ENCODE measurements at regions not wholly inside any gene's neighbourhood (a gene's known extent, or its start where the extent isn't known, plus 50 kb on each side); places are given as distances from the start of the nearest gene placed in this dataset.
"Not testable (repeated sequence)": the region's sequence is repeated elsewhere in the genome, so short reads cannot be mapped to it uniquely, and the experiment has no call there.

DNA sequence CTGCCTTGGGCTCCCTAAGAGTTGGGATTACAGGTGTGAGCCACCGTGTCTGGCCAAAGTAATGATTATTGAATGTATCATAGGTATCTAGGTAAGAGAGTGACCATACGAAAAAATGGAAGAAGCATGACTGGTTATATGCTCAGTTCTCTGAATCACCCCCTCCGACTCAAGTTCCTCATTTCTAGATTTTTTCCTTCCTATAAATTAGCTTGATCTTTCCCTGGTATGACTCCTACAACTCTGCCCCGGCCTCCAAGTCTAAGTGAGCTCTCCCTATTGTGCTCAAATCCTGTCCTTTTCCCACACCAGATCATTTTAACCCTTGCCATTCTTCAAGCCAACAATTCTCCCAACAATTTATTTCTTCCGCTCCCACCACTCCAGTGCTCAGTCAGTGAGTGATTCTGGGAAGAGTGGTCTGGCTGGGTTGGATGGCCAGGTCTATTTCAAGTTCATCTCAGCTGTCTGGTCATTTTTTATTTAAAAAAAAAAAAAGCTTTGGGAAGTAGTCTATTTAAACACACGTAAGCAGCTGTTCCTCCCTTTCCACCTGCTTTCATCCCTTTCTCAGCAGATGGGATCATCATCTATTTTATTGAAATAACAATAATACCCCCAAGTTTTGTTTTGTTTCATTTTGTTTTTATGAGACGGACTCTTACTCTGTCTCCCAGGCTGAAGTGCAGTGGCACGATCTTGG lies 120.2 kb upstream of the HS3ST2 start:
- Histone ChIP-seq H3K9me2 (replicated peaks; ENCODE audit: insufficient read depth, low read length) (no peaks in the 10 kb centered on the region), H3K9ac (ENCODE audit: low read length) (no peak overlapping the region), H4K20me1 (ENCODE audit: insufficient read depth, low read length) (no peaks in the 10 kb centered on the region), H3F3A (ENCODE audit: insufficient read depth, low read length) (no peaks in the 10 kb centered on the region), H3K27ac (ENCODE audit: low read length) (no peak overlapping the region), H2AFZ (ENCODE audit: low read length) (no peak overlapping the region), H3K36me3 (replicated peaks; ENCODE audit: insufficient read depth, low read length) (no peaks in the 10 kb centered on the region), H3K79me2 (ENCODE audit: low read length) (no peaks in the 10 kb centered on the region), H3K4me2 (ENCODE audit: low read depth, low read length) (no peak overlapping the region), H3K27me3 (replicated peaks; ENCODE audit: insufficient read depth, low read length) (no peaks in the 10 kb centered on the region), H3K4me1 (ENCODE audit: low read length) (no peaks in the 10 kb centered on the region), H3K9me3 (replicated peaks; ENCODE audit: insufficient read depth, low read length) (no peaks in the 10 kb centered on the region), H3K4me3 (ENCODE audit: low read length) (no peak overlapping the region)
- DNase-seq, result no peak
- TF ChIP-seq EZH2phosphoT487 (IDR thresholded peaks at IDR 0.05; ENCODE audit: low read length) (no peak), EZH2 (optimal IDR thresholded peaks at IDR 0.05; ENCODE audit: low read depth, low read length) (no peak)
- TF ChIP-seq, protein P1, sequence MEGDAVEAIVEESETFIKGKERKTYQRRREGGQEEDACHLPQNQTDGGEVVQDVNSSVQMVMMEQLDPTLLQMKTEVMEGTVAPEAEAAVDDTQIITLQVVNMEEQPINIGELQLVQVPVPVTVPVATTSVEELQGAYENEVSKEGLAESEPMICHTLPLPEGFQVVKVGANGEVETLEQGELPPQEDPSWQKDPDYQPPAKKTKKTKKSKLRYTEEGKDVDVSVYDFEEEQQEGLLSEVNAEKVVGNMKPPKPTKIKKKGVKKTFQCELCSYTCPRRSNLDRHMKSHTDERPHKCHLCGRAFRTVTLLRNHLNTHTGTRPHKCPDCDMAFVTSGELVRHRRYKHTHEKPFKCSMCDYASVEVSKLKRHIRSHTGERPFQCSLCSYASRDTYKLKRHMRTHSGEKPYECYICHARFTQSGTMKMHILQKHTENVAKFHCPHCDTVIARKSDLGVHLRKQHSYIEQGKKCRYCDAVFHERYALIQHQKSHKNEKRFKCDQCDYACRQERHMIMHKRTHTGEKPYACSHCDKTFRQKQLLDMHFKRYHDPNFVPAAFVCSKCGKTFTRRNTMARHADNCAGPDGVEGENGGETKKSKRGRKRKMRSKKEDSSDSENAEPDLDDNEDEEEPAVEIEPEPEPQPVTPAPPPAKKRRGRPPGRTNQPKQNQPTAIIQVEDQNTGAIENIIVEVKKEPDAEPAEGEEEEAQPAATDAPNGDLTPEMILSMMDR (IDR thresholded peaks at IDR 0.05; ENCODE audit: low read length), result no peak

DNA sequence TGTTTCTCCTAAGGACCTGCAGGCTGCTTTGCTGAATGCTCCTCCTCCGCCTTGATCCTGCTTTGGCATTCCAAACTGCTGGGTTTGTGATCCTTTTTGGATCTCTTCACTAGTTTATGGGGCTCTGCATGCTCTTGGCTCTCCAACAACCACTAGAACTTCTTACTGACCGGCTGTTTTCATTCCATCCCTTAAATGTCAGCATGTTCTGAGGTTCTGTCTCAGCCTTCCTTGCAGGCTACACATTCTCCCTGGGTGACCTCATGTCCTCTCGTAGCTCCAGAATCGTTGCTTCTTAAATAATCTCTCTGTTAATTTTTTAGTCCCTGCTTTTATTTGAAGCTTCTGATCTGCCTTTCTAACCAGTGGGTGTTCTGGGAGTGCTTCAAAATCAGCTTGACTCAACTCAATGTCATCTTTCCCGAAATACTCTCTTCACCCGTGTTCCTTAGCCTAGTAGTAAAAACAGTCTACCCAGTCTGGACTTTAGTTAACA lies 119.0 kb upstream of the HS3ST2 start:
- no peaks in the 10 kb centered on the region for H3K4me1 ChIP-seq (ENCODE audit: low read length)
- H3K4me3 ChIP-seq (ENCODE audit: low read length), result no peak overlapping the region
- H3K36me3 ChIP-seq (replicated peaks; ENCODE audit: insufficient read depth, low read length), result no peaks in the 10 kb centered on the region
- no peak overlapping the region for H3K27ac ChIP-seq (ENCODE audit: low read length)
- H3K9ac ChIP-seq (ENCODE audit: low read length), result no peak overlapping the region
- no peaks in the 10 kb centered on the region for H3K27me3 ChIP-seq (replicated peaks; ENCODE audit: insufficient read depth, low read length)
- H2AFZ ChIP-seq (ENCODE audit: low read length), result no peak overlapping the region
- H3K79me2 ChIP-seq (ENCODE audit: low read length), result no peaks in the 10 kb centered on the region
- H4K20me1 ChIP-seq (ENCODE audit: insufficient read depth, low read length), result no peaks in the 10 kb centered on the region
- H3F3A ChIP-seq (ENCODE audit: insufficient read depth, low read length), result no peaks in the 10 kb centered on the region
- no peak for TF ChIP-seq EZH2 (optimal IDR thresholded peaks at IDR 0.05; ENCODE audit: low read depth, low read length)
- TF ChIP-seq EZH2phosphoT487 (IDR thresholded peaks at IDR 0.05; ENCODE audit: low read length), result no peak
- TF ChIP-seq, protein P1 (IDR thresholded peaks at IDR 0.05; ENCODE audit: low read length), result no peak
- DNase-seq, result no peak
- no peaks in the 10 kb centered on the region for H3K9me3 ChIP-seq (replicated peaks; ENCODE audit: insufficient read depth, low read length)
- no peaks in the 10 kb centered on the region for H3K9me2 ChIP-seq (replicated peaks; ENCODE audit: insufficient read depth, low read length)
- H3K4me2 ChIP-seq (ENCODE audit: low read depth, low read length), result no peak overlapping the region

DNA sequence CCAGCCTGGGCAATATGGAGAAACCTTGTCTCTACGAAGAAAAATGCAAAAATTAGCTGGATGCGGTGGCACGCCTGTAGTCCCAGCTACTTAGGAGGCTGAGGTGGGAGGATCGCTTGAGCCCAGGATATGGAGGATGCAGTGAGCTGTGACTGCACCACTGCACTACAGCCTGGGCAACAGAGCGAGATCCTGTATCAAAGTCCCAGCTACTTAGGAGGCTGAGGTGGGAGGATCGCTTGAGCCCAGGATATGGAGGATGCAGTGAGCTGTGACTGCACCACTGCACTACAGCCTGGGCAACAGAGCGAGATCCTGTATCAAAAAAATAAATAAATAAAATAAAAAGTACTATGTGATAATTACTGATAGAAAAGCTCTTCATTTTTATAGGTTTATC lies 118.2 kb upstream of the HS3ST2 start:
- H3F3A ChIP-seq (ENCODE audit: insufficient read depth, low read length); H2AFZ ChIP-seq (ENCODE audit: low read length); H3K9me3 ChIP-seq (replicated peaks; ENCODE audit: insufficient read depth, low read length); H3K27me3 ChIP-seq (replicated peaks; ENCODE audit: insufficient read depth, low read length); H3K27ac ChIP-seq (ENCODE audit: low read length); H3K4me3 ChIP-seq (ENCODE audit: low read length); H3K9ac ChIP-seq (ENCODE audit: low read length); DNase-seq; H3K9me2 ChIP-seq (replicated peaks; ENCODE audit: insufficient read depth, low read length); H3K4me1 ChIP-seq (ENCODE audit: low read length); H3K36me3 ChIP-seq (replicated peaks; ENCODE audit: insufficient read depth, low read length); H3K79me2 ChIP-seq (ENCODE audit: low read length); H4K20me1 ChIP-seq (ENCODE audit: insufficient read depth, low read length); H3K4me2 ChIP-seq (ENCODE audit: low read depth, low read length): not testable (repeated sequence)

DNA sequence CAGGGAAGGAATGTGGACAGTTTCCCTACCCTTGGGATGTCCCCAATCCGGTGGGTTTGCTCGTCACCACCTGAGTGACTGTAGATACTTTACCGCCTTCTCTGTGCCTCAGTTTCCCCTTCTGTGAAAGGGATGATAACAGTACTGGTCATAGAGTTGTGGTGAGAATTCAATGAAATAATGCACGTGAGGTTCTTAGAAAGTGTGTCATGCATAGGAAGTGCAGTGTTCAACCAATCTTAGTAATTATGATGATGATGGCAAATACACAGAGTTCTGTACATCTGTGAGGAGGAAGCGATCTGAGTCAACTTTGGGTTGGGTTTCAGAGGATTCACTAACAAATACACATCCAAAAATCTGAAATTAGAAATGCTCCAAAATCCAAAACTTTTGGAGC lies 114.6 kb upstream of the HS3ST2 start:
- TF ChIP-seq EZH2phosphoT487 (IDR thresholded peaks at IDR 0.05; ENCODE audit: low read length) (no peak), EZH2 (optimal IDR thresholded peaks at IDR 0.05; ENCODE audit: low read depth, low read length) (no peak)
- TF ChIP-seq, protein P1 (IDR thresholded peaks at IDR 0.05; ENCODE audit: low read length), result no peak
- Histone ChIP-seq H3K27me3 (replicated peaks; ENCODE audit: insufficient read depth, low read length) (no peaks in the 10 kb centered on the region), H3K36me3 (replicated peaks; ENCODE audit: insufficient read depth, low read length) (no peaks in the 10 kb centered on the region), H3K27ac (ENCODE audit: low read length) (no peak overlapping the region), H3F3A (ENCODE audit: insufficient read depth, low read length) (no peaks in the 10 kb centered on the region), H3K9me2 (replicated peaks; ENCODE audit: insufficient read depth, low read length) (no peaks in the 10 kb centered on the region), H3K9ac (ENCODE audit: low read length) (no peak overlapping the region), H3K4me2 (ENCODE audit: low read depth, low read length) (no peak overlapping the region), H3K4me3 (ENCODE audit: low read length) (no peak overlapping the region), H4K20me1 (ENCODE audit: insufficient read depth, low read length) (no peaks in the 10 kb centered on the region), H3K9me3 (replicated peaks; ENCODE audit: insufficient read depth, low read length) (no peaks in the 10 kb centered on the region), H2AFZ (ENCODE audit: low read length) (no peak overlapping the region), H3K79me2 (ENCODE audit: low read length) (no peaks in the 10 kb centered on the region), H3K4me1 (ENCODE audit: low read length) (no peaks in the 10 kb centered on the region)
- DNase-seq, result no peak

Measured in MM.1S (cell line).